Calu3 (cell line): ENCODE measurements at regions not wholly inside any gene's neighbourhood (a gene's known extent, or its start where the extent isn't known, plus 50 kb on each side); places are given as distances from the start of the nearest gene placed in this dataset.

Source experiments
- BruUV-seq: library from RNA; stranded (reverse); fragments of 400-500 nt; replicated peaks from 2 replicates; lab custom pipeline; 2021; lab: Mats Ljungman, UMichigan
- CTCF ChIA-PET: fragments of 300-600 bp; sonication (Branson Sonifier 250); formaldehyde crosslinking; loops from one replicate; lab custom pipeline; 2022; ENCODE audit warnings: antibody characterized with exemption; lab: Charles Lee
- DNase-seq: peaks from one replicate; pipeline ENCODE4 v3.0.0; 2022
- H3K27ac Mint-ChIP-seq: one replicate; pipeline ENCODE4 v1.8.0; 2022; ENCODE audit warnings: mixed read lengths; ENCODE audit not compliant: unreplicated experiment
- H3K27me3 Mint-ChIP-seq: one replicate; pipeline ENCODE4 v1.8.0; 2022; ENCODE audit warnings: mixed read lengths; ENCODE audit not compliant: unreplicated experiment
- H3K36me3 Mint-ChIP-seq: one replicate; pipeline ENCODE4 v1.8.0; 2022; ENCODE audit warnings: mild to moderate bottlenecking, moderate library complexity, mixed read lengths; ENCODE audit not compliant: insufficient read depth, unreplicated experiment
- H3K4me1 Mint-ChIP-seq: one replicate; pipeline ENCODE4 v1.8.0; 2022; ENCODE audit warnings: mild to moderate bottlenecking, low read depth, mixed read lengths; ENCODE audit not compliant: unreplicated experiment
- H3K4me3 Mint-ChIP-seq: one replicate; pipeline ENCODE4 v1.8.0; 2022; ENCODE audit warnings: mild to moderate bottlenecking, low read depth, moderate library complexity, mixed read lengths; ENCODE audit not compliant: unreplicated experiment
- H3K9me3 Mint-ChIP-seq: one replicate; pipeline ENCODE4 v1.8.0; 2022; ENCODE audit warnings: low read depth, mixed read lengths; ENCODE audit not compliant: unreplicated experiment
- intact Hi-C: fragments of 100-400 bp; cut with micrococcal nuclease; formaldehyde crosslinking; loops from one replicate; pipeline ENCODE4 v1.10.0; 2022; ENCODE audit not compliant: unreplicated experiment
- TF ChIP-seq, protein P1 (sequence below): fragments of 200-600 bp; IDR thresholded peaks from one replicate; pipeline ENCODE4 v1.8.0; 2022; ENCODE audit warnings: antibody characterized with exemption; ENCODE audit not compliant: unreplicated experiment

DNA sequence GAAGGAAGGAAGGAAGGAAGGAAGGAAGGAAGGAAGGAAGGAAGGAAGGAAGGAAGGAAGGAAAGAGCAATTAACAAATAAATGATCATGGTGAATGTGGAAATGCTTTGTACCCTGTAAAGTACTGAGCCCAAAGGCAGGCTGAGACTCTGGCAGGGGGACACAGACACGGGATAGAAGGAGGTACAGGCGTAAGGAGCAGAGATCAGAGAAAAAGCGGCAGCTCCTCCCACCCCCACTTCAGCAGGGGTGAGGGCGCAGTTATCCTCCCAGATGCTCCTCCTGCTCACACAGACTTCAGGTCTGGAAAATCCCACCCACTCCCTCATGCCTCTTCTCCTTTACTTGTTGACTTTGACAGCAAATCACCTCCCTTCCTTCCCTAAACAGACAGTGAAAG, 464.5 kb downstream of the MATN1 start:
- TF ChIP-seq, protein P1, sequence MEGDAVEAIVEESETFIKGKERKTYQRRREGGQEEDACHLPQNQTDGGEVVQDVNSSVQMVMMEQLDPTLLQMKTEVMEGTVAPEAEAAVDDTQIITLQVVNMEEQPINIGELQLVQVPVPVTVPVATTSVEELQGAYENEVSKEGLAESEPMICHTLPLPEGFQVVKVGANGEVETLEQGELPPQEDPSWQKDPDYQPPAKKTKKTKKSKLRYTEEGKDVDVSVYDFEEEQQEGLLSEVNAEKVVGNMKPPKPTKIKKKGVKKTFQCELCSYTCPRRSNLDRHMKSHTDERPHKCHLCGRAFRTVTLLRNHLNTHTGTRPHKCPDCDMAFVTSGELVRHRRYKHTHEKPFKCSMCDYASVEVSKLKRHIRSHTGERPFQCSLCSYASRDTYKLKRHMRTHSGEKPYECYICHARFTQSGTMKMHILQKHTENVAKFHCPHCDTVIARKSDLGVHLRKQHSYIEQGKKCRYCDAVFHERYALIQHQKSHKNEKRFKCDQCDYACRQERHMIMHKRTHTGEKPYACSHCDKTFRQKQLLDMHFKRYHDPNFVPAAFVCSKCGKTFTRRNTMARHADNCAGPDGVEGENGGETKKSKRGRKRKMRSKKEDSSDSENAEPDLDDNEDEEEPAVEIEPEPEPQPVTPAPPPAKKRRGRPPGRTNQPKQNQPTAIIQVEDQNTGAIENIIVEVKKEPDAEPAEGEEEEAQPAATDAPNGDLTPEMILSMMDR = no peak
- peaks cover 91% of the 10 kb centered on the region for H3K27me3 Mint-ChIP-seq
- no peak for DNase-seq

DNA sequence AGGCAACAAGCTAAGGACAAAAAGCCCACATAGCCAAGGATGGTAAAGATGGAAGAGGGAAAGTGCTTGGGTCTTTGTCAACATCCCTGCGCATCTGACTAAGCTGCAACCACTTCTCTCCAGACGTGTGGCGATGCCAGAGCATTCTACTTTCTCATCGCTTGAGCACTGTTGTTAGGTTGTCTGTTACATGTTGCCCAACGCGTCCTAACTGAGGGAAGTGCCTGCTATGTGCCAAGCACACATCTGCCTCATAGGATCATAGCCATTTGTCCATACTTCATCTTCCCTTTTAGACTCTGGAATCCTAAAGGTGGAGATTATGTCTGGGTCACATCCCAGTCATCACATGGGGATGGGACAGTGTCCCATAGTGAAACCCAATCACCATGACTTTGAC, 464.9 kb downstream of the MATN1 start:
- no peak overlapping the region for H3K4me3 Mint-ChIP-seq
- BruUV-seq = no TSS peak
- TF ChIP-seq, protein P1 = no peak
- no peaks in the 10 kb centered on the region for H3K9me3 Mint-ChIP-seq
- no peak overlapping the region for H3K27ac Mint-ChIP-seq
- no peaks in the 10 kb centered on the region for H3K4me1 Mint-ChIP-seq
- DNase-seq = no peak
- CTCF ChIA-PET = no interaction called here
- peaks cover 91% of the 10 kb centered on the region for H3K27me3 Mint-ChIP-seq
- no peaks in the 10 kb centered on the region for H3K36me3 Mint-ChIP-seq
- intact Hi-C loops = no loop called here

More for the DNA sequence above, 464.5 kb downstream of the MATN1 start:
- Mint-ChIP-seq H3K9me3 (no peaks in the 10 kb centered on the region), H3K4me1 (no peaks in the 10 kb centered on the region), H3K27ac (no peak overlapping the region), H3K36me3 (no peaks in the 10 kb centered on the region), H3K4me3 (no peak overlapping the region)
- CTCF ChIA-PET = no interaction called here
- no TSS peak for BruUV-seq
- intact Hi-C loops = no loop called here

DNA sequence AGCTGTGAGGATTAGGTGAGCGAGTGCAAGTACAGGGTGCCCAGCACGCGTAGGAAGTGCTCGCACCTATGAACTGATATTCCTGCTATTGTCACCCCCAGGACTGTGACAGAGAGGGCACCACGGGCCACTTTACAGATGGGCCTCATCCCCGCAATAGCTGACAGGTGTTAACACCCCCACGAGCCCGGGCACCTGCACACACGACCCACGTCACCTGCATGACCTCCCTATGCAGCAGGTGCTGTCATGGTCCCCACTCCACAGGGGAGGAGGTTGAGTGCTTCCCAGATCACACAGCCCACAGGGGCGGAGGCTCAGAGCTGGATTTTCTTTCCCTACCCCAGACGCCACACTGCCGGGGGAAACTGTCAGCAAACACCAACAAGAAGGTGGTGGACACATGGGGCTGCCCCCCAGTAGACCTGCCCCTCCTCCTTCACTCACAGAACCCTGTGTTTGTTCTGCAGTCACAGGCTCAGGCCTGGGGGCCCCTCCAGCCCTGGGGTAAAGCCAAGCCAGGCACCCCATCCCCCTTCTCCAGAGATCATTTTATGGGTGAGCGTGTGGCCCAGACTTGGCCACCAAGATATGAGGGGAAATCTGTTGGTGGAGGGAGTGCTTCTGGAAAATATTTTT, 465.5 kb downstream of the MATN1 start:
- no TSS peak for BruUV-seq
- H3K9me3 Mint-ChIP-seq = no peaks in the 10 kb centered on the region
- no peak overlapping the region for H3K4me3 Mint-ChIP-seq
- DNase-seq = no peak
- H3K36me3 Mint-ChIP-seq = no peaks in the 10 kb centered on the region
- H3K4me1 Mint-ChIP-seq = no peaks in the 10 kb centered on the region
- peaks cover 91% of the 10 kb centered on the region for H3K27me3 Mint-ChIP-seq
- intact Hi-C loops = no loop called here
- CTCF ChIA-PET = no interaction called here
- H3K27ac Mint-ChIP-seq = no peak overlapping the region
- TF ChIP-seq, protein P1 = no peak

DNA sequence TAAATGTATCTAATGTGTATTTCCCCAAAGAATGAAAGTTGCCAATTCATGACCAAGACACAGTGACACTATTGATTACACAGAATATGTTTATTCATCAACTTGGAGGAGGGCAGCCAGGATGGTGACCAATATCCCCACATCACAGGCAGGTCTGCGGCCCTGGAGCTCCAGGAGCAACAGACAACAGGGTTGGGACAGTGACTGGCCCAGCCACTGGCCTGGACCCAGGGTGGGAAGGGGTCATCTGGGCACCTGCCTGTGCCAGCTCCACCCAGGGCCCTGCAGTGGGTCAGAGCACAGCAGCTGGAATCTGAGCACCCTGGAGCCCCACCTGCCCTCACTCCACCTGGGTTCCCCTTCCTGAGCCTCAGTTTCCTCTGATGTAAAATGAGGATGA, 466.1 kb downstream of the MATN1 start:
- Mint-ChIP-seq H3K4me3 (no peak overlapping the region), H3K27ac (no peak overlapping the region), H3K4me1 (no peaks in the 10 kb centered on the region), H3K27me3 (peaks cover 91% of the 10 kb centered on the region), H3K36me3 (no peaks in the 10 kb centered on the region), H3K9me3 (no peaks in the 10 kb centered on the region)
- CTCF ChIA-PET = no interaction called here
- no TSS peak for BruUV-seq
- TF ChIP-seq, protein P1 = no peak
- DNase-seq = no peak
- intact Hi-C loops = no loop called here
